Activated CD4-positive, alpha-beta T cell treated with anti-CD3 and anti-CD28 coated beads, Interleukin-2, amount 10 ng/mL, durations not matched to agents 7 days and 5 days (primary cell): ENCODE measurements at regions not wholly inside any gene's neighbourhood (a gene's known extent, or its start where the extent isn't known, plus 50 kb on each side); places are given as distances from the start of the nearest gene placed in this dataset.
"Not testable (repeated sequence)": the region's sequence is repeated elsewhere in the genome, so short reads cannot be mapped to it uniquely, and the experiment has no call there.

ENCODE experiments used
- CTCF ChIA-PET: fragments of 350-600 bp; sonication (Branson Sonifier 250); formaldehyde crosslinking; loops from one replicate; lab custom pipeline; 2021; ENCODE audit warnings: antibody characterized with exemption; lab: Charles Lee
- POLR2A ChIA-PET: fragments of 350-600 bp; sonication (Branson Sonifier 250); formaldehyde crosslinking; loops from one replicate; lab custom pipeline; 2021; ENCODE audit warnings: antibody characterized with exemption; lab: Charles Lee
- DNase-seq: peaks from one replicate; pipeline ENCODE4 v3.0.0-alpha.2; 2020
- H3K27ac Mint-ChIP-seq: one replicate; pipeline ENCODE4 v1.8.0; 2021; ENCODE audit warnings: mild to moderate bottlenecking, moderate library complexity, mixed read lengths
- H3K27me3 Mint-ChIP-seq: one replicate; pipeline ENCODE4 v1.8.0; 2021; ENCODE audit warnings: mixed read lengths
- H3K36me3 Mint-ChIP-seq: one replicate; pipeline ENCODE4 v1.8.0; 2021; ENCODE audit warnings: low read depth, mixed read lengths
- H3K4me1 Mint-ChIP-seq: one replicate; pipeline ENCODE4 v1.8.0; 2021; ENCODE audit warnings: mixed read lengths
- H3K4me3 Mint-ChIP-seq: one replicate; pipeline ENCODE4 v1.8.0; 2021; ENCODE audit warnings: mild to moderate bottlenecking, moderate library complexity, mixed read lengths
- H3K9me3 Mint-ChIP-seq: one replicate; pipeline ENCODE4 v1.8.0; 2021; ENCODE audit warnings: mixed read lengths

DNA sequence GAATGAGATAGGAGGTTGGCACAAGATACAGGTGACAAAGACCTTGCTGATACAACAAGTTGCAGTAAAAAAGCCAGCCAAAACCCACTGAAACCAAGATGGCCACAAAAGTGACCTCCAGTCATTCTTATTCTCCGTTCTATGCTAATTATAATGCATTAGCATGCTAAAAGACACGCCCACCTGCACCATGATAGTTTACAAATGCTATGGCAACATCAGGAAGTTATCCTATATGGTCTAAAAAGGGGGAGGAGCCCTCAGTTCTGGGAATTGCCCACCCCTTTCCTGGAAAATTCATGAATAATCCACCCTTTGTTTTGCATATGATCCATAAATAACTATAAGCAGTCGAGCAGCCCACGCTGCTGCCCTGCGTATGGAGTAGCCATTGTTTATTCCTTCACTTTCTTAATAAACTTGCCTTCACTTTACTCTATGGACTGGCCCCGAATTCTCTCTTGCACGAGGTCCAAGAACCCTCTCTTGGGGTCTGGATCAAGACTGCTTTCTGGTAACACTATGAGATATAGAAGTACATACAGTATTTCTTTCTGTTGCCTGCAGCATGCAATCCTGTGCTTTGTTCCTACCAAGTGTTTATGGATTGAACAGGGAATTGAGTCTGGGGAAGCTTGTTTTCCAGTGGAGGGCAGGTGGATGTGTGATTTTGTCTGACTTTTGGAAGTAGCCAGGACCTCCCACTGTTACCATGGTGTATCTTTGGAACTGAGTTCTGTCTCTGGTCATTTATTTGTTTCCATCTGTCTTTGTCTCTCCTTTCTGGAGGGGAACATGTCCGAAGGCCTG is 72.0 kb upstream of the TGM3 start:
- H3K36me3 Mint-ChIP-seq: peaks cover 3% of the 10 kb centered on the region

DNA sequence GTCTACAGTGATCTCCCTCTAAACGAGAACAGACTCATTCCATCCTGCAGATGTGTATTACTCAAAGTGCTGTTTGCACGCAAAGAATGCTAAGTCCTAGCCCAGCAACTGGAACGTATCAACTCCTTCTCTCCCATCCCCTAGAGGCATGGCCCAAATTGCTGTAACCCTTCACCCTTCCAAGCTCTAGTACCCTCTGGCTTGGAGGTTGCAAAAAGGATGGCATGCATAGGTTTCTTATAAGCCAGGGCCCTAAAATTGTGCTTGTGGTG is 71.5 kb upstream of the TGM3 start:
- Mint-ChIP-seq H3K36me3 (peaks cover 3% of the 10 kb centered on the region), H3K9me3 (peaks cover 6% of the 10 kb centered on the region), H3K4me1 (no peaks in the 10 kb centered on the region), H3K4me3 (no peak overlapping the region), H3K27me3 (no peaks in the 10 kb centered on the region), H3K27ac (no peak overlapping the region)
- no peak for DNase-seq
- ChIA-PET CTCF (interaction anchor here (0.7 kb wide), 1 partner anchor 15 kb away, joined by 4 read pairs; no protein-coding TSS in a partner anchor), POLR2A (no interaction called here)

More for the DNA sequence above, 72.0 kb upstream of the TGM3 start:
- ChIA-PET CTCF (no interaction called here), POLR2A (no interaction called here)
- Mint-ChIP-seq H3K27me3 (no peaks in the 10 kb centered on the region), H3K27ac (no peak overlapping the region), H3K4me1 (no peaks in the 10 kb centered on the region), H3K4me3 (no peak overlapping the region), H3K9me3 (peaks cover 9% of the 10 kb centered on the region)
- DNase-seq: no peak

DNA sequence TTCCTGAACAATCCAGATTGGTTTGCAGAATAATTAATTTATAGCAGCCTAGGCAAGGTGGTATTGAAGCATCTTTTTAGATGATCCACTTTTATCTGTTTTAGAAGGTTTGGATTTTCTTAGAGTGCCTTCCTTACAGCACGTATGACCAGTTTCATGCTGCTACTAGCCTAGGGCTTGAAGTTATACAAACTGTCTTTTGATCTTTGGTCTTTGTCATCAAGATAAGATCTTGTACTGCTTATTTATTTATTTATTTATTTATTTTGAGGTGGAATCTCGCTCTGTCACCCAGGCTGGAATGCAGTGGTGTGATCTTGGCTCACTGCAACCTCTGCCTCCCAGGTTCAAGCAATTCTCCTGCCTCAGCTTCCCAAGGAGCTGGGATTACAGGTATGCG is 68.5 kb upstream of the TGM3 start:
- DNase-seq, CTCF ChIA-PET, H3K27ac Mint-ChIP-seq, H3K36me3 Mint-ChIP-seq, H3K4me1 Mint-ChIP-seq, H3K4me3 Mint-ChIP-seq, POLR2A ChIA-PET, H3K9me3 Mint-ChIP-seq, H3K27me3 Mint-ChIP-seq: not testable (repeated sequence)

DNA sequence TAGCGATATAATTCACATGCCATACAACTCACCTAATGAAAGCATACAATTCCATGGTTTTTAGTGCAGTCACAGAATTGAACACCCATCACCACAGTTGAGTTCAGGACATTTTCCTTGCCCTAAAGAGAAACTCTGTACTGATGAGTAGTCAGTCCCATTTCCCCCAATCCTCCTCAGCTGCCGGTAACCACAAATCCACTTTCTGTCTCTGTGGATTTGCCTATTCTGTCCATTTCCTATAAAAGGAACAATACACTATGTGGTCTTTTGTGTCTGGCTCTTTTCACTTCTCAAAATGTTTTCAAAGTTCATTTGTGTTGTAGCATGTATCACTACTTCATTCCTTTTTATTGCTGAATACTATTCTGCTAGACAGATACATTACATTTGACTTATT is 67.9 kb upstream of the TGM3 start:
- H3K4me1 Mint-ChIP-seq: no peaks in the 10 kb centered on the region
- no peaks in the 10 kb centered on the region for H3K36me3 Mint-ChIP-seq
- no peak for DNase-seq
- no peaks in the 10 kb centered on the region for H3K27me3 Mint-ChIP-seq
- POLR2A ChIA-PET: no interaction called here
- H3K4me3 Mint-ChIP-seq: no peak overlapping the region
- no peaks in the 10 kb centered on the region for H3K9me3 Mint-ChIP-seq
- no peak overlapping the region for H3K27ac Mint-ChIP-seq
- CTCF ChIA-PET: no interaction called here

DNA sequence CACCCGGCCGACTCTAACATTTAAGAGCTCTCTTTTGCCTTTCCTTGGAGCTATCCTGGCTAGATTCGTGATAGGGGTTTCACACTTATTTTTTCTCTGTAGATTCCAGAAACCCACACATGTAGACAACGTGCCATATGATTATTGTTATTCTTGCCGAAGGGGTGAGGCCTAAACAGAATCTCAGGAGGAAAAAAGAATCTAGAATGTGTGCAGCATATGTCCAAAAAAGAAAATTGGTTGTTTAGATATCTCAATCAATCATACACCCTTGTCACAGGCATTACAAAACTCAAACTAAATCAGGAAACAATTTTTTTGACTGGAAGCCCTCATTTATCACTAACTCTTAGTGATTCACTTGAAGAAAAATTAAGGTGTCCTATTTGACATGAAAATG is 66.9 kb upstream of the TGM3 start:
- Mint-ChIP-seq H3K27me3 (no peaks in the 10 kb centered on the region), H3K9me3 (no peaks in the 10 kb centered on the region), H3K27ac (no peak overlapping the region), H3K4me1 (no peaks in the 10 kb centered on the region), H3K4me3 (no peak overlapping the region), H3K36me3 (no peaks in the 10 kb centered on the region)
- DNase-seq: no peak
- ChIA-PET POLR2A (no interaction called here), CTCF (no interaction called here)

DNA sequence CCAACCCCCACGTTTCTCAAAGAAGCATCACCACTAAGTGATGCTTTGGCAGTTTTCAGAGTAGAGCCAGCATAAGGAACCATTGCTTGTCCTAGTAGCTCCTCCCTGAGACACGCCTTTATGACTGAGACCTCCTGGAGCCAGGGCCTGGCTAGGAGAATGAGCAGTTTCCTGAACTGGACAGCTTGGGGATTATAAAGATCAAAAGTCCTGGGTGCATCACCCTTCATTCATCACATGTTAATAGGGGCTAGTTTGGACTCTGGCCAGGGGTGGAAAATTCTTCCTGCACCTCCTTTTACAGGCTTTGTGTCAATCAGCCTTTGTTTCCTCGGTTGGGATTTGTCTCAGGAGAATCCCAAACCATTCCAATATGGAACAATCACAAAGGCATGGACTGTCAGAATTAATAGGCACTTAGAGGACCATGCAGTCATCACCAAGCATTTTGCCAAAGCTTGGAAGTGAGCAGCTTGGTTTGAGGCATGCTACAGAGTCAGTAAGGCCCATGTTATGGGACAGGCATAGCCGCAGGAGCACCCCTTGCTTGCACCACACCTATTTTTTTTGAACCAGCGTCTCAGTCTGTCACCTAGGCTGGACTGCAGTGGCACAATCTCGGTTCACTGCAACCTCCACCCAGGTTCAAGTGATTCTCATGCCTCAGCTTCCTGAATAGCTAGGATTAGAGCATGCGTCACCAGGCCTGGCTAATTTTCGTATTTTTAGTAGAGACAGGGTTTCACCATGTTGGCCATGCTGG is 64.9 kb upstream of the TGM3 start:
- ChIA-PET POLR2A (no interaction called here), CTCF (no interaction called here)
- no peak overlapping the region for H3K4me3 Mint-ChIP-seq
- no peaks in the 10 kb centered on the region for H3K9me3 Mint-ChIP-seq
- H3K27me3 Mint-ChIP-seq: no peaks in the 10 kb centered on the region
- no peaks in the 10 kb centered on the region for H3K4me1 Mint-ChIP-seq
- no peaks in the 10 kb centered on the region for H3K36me3 Mint-ChIP-seq
- H3K27ac Mint-ChIP-seq: no peak overlapping the region
- no peak for DNase-seq

DNA sequence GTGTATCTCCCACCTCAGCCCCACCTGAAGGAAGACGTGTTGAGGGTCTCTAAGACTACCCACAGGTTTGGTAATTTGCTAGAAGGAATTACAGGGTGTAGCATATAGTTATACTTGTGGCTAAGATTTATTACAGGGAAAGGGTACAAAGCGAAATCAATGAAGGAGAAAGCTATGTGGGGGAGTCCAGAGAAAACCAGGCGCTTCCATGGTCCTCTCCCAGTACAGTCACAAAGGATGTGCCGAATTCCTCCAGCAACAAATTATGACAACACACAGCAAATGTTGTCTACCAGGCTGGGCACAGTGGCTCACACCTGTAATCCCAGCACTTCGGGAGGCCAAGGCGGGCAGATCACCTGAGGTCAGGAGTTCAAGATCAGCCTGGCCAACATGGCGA is 64.1 kb upstream of the TGM3 start:
- POLR2A ChIA-PET: no interaction called here
- CTCF ChIA-PET: no interaction called here

DNA sequence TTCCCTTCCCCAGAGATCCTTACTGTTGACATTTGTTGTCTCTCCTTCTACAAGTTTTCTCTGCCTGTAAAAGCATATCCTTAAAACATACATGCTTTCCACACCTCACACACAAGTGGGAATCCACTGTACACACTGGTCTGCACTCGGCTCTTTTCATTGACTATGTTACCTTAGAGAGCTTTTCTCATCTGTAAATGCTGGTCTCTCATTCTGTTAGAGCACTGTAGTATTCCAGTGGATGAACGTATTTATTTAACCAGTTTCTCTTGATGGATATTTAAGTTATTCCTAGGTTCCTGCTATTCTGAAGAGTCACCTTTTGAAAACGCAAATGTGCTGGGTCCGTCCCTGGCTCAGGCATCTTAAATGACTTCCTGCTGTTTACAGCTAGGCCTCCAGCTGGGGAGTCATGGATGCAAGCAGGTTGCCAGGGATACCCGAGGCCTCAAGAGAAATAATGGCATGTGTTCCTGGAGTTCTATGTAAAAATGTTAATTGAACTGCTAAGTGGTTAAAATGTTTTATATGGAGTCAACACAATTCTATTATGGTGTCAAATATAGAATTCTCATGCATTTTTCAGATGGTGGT is 61.1 kb upstream of the TGM3 start:
- no peaks in the 10 kb centered on the region for H3K36me3 Mint-ChIP-seq

More for the DNA sequence above, 64.1 kb upstream of the TGM3 start:
- Mint-ChIP-seq H3K4me1 (no peaks in the 10 kb centered on the region), H3K4me3 (no peak overlapping the region), H3K27me3 (no peaks in the 10 kb centered on the region), H3K36me3 (no peaks in the 10 kb centered on the region), H3K9me3 (no peaks in the 10 kb centered on the region), H3K27ac (no peak overlapping the region)
- no peak for DNase-seq

DNA sequence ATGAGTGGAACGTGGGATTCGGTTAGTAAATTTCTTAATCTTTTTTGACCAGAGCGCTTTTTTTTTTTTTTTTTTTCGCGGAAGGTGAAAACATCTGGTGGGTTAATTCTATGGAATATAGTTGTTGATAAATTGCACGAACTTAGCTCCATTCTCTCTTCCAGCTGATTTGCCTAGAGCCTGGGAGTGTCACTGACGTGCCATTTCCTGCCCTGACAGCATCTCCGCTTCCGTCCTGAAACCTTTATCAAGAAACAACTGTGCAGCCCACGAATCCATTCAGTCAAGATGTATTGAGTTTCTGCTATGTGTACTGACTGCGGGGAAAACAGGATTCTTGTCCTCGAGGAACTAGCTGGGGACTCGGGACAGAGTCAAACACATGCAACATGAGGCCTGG is 59.5 kb upstream of the TGM3 start:
- Mint-ChIP-seq H3K27me3 (no peaks in the 10 kb centered on the region), H3K36me3 (no peaks in the 10 kb centered on the region), H3K27ac (no peak overlapping the region), H3K9me3 (no peaks in the 10 kb centered on the region), H3K4me3 (no peak overlapping the region), H3K4me1 (no peaks in the 10 kb centered on the region)
- DNase-seq: no peak
- CTCF ChIA-PET: interaction anchor here (0.6 to 1.3 kb wide), 3 partner anchors 28 to 407 kb away, joined by 3 to 5 read pairs (median 3); no protein-coding TSS in a partner anchor
- POLR2A ChIA-PET: no interaction called here

More for the DNA sequence above, 61.1 kb upstream of the TGM3 start:
- ChIA-PET CTCF (no interaction called here), POLR2A (no interaction called here)
- H3K27ac Mint-ChIP-seq: no peak overlapping the region
- no peak overlapping the region for H3K4me3 Mint-ChIP-seq
- DNase-seq: no peak
- H3K9me3 Mint-ChIP-seq: no peaks in the 10 kb centered on the region
- no peaks in the 10 kb centered on the region for H3K27me3 Mint-ChIP-seq
- no peaks in the 10 kb centered on the region for H3K4me1 Mint-ChIP-seq

DNA sequence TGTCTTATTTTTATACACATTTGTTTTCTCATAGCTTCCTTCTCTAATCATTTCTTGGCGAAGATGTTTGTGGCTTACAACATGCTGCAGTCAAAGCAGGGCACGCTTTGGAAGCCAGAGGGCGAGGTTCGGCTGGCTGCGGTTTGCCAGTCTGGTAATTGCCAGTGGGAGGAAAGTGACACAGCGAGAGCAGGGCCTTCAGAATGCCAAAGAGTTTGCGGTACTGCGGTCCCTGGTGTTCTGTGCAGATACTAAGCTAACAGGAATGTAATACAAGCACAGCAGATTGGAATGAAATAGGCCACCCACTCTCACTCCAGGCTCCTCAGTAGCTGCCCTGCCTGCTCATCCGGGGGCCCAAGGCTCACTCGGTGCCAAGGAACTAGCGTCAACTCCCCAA is 58.7 kb upstream of the TGM3 start:
- H3K36me3 Mint-ChIP-seq: no peaks in the 10 kb centered on the region
- ChIA-PET CTCF (interaction anchor here (1.3 kb wide), 1 partner anchor 29 kb away, joined by 5 read pairs; no protein-coding TSS in a partner anchor), POLR2A (no interaction called here)
- no peaks in the 10 kb centered on the region for H3K9me3 Mint-ChIP-seq
- no peaks in the 10 kb centered on the region for H3K4me1 Mint-ChIP-seq
- DNase-seq: no peak
- H3K27ac Mint-ChIP-seq: no peak overlapping the region
- no peak overlapping the region for H3K4me3 Mint-ChIP-seq
- H3K27me3 Mint-ChIP-seq: no peaks in the 10 kb centered on the region

DNA sequence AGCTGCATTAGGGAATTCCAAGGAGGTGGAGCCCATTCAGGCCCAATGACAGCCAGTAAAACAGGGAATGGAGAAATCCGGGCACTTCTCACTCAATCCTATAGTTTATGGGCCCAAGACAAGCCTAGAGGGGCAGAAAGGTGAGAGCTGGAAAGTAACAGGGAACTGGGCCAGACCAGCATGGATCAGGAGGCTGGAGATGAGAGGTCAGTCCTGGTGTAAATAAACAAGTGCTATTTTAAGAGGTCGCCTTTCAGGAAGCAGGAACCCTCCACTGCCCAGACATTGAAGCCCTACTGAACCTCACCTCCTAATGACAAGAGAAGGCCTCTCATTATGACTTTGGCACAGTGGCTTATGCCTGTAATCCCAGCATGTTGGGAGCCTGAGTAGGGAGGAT is 57.2 kb upstream of the TGM3 start:
- H3K36me3 Mint-ChIP-seq: no peaks in the 10 kb centered on the region
- peaks cover 2% of the 10 kb centered on the region for H3K27me3 Mint-ChIP-seq
- H3K4me3 Mint-ChIP-seq: no peak overlapping the region
- no peak for DNase-seq
- no peaks in the 10 kb centered on the region for H3K9me3 Mint-ChIP-seq
- ChIA-PET CTCF (no interaction called here), POLR2A (no interaction called here)
- H3K4me1 Mint-ChIP-seq: no peaks in the 10 kb centered on the region
- H3K27ac Mint-ChIP-seq: no peak overlapping the region

DNA sequence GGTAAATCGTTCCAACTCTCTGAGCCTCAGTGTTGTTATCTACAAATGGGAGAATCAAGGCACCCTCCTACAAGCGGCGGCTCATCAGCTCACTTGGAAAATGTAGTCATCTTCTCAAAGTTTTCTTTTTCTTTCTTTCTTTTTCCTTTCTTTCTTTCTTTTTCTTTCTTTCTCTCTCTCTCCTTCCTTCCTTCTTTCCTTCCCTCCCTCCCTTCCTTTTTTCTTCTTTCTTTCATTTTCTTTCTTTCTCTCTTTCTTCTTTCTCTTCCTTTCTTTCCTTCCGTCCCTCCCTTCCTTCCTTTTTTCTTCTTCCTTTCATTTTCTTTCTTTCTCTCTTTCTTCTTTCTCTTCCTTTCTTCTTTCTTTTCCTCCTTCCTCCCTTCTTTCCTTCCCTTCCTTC is 55.0 kb upstream of the TGM3 start:
- H3K9me3 Mint-ChIP-seq: no peaks in the 10 kb centered on the region
- POLR2A ChIA-PET: no interaction called here

DNA sequence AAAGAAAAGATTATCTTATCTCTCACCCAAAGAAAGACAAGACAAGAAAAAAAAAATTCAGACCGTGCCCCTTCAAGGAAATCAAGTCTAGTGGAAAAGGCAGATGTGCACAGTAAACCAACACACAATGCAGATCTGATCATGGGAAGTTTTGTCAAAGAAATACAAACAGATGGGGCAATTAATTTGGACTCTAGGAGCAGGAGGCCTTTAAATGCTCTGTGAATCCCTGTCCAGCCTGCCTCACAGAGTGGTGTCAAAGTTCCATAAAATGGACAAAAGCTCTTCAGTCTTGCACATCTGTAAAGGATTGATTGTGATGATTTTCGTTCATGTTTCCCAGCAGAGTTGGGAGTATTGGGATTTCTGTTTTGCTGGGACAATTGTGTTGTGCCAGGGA is 53.1 kb upstream of the TGM3 start:
- CTCF ChIA-PET: no interaction called here
- no peaks in the 10 kb centered on the region for H3K36me3 Mint-ChIP-seq

More for the DNA sequence above, 55.0 kb upstream of the TGM3 start:
- no peaks in the 10 kb centered on the region for H3K4me1 Mint-ChIP-seq
- no peak overlapping the region for H3K4me3 Mint-ChIP-seq
- no peak overlapping the region for H3K27ac Mint-ChIP-seq
- H3K27me3 Mint-ChIP-seq: peaks cover 2% of the 10 kb centered on the region
- CTCF ChIA-PET: no interaction called here
- DNase-seq: no peak
- no peaks in the 10 kb centered on the region for H3K36me3 Mint-ChIP-seq

More for the DNA sequence above, 53.1 kb upstream of the TGM3 start:
- POLR2A ChIA-PET: no interaction called here
- DNase-seq: no peak
- H3K4me1 Mint-ChIP-seq: no peaks in the 10 kb centered on the region
- no peak overlapping the region for H3K27ac Mint-ChIP-seq
- peaks cover 5% of the 10 kb centered on the region for H3K27me3 Mint-ChIP-seq
- H3K9me3 Mint-ChIP-seq: no peaks in the 10 kb centered on the region
- H3K4me3 Mint-ChIP-seq: no peak overlapping the region
